ENCODE measurements at regions not wholly inside any gene's neighbourhood (a gene's known extent, or its start where the extent isn't known, plus 50 kb on each side); places are given as distances from the start of the nearest gene placed in this dataset.

DNA sequence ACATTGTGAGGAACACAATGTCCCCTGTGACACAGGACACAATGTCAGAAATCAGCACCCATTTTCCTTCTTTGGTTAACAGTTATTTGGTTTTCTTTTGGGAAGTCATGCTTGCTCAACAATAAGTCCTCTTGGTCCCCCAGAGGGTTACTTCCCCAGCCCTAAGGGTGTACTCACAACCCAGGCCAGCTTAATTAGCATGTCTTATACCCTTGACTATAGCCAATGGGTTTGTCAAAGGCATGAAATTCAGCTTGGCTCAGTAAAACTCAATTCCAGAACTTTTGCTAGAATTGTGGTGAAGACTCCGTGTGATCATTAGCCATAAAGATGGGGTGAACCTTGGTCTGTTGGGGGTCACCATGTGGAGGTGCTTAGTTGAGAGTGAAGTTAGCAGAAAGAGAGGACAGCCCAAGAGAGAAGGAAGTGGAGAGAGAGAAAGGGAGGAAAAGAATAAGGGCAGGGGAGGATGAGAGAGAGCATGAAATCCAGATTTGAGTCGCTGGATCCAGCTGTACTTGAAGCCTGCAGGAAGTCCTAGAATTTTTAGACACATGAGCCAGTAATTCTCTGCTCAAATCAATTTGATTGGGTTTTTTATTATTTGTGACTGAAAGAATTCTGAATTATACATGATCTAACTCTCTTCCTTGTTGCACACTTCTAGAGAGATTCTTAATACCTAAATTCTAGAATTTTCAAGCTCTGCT lies 321.3 kb upstream of the JAG1 start:
- POLR2A ChIA-PET: no interaction called here
- no peaks in the 10 kb centered on the region for H3K79me2 ChIP-seq (ENCODE audit: insufficient read depth, low read length)
- CTCF ChIA-PET: no interaction called here
- H3K36me3 ChIP-seq (ENCODE audit: control insufficient read depth in 1 of 2, insufficient read depth in 2 of 2, low read length in 2 of 2): no peaks in the 10 kb centered on the region
- H3K9ac ChIP-seq (ENCODE audit: low read length): no peak overlapping the region
- TF ChIP-seq YY1 (IDR thresholded peaks at IDR 0.05; ENCODE audit: extremely low read depth, insufficient replicate concordance, low read depth, low read length) (no peak), CBX3 (IDR thresholded peaks at IDR 0.05; ENCODE audit: low read depth) (no peak), RAD21 (IDR thresholded peaks at IDR 0.05; ENCODE audit: low read depth) (no peak), ELF1 (IDR thresholded peaks at IDR 0.05; ENCODE audit: borderline replicate concordance, low read depth) (no peak), ZFX (IDR thresholded peaks at IDR 0.05) (no peak), JUND (IDR thresholded peaks at IDR 0.05) (no peak), ZBTB33 (IDR thresholded peaks at IDR 0.05; ENCODE audit: extremely low read depth, insufficient replicate concordance, low read length) (no peak), POLR2AphosphoS5 (IDR thresholded peaks at IDR 0.05; ENCODE audit: low read depth, low read length) (no peak), SIN3A (IDR thresholded peaks at IDR 0.05; ENCODE audit: low read depth) (no peak), SRF (IDR thresholded peaks at IDR 0.05; ENCODE audit: low read depth) (no peak), EGR1 (IDR thresholded peaks at IDR 0.05; ENCODE audit: low read depth) (no peak), SP1 (IDR thresholded peaks at IDR 0.05; ENCODE audit: low read depth) (no peak), REST (IDR thresholded peaks at IDR 0.05; ENCODE audit: low read depth) (no peak), TCF7L2 (IDR thresholded peaks at IDR 0.05; ENCODE audit: borderline replicate concordance, extremely low read depth, insufficient read depth, insufficient read length) (no peak)
- TF ChIP-seq, protein P1, sequence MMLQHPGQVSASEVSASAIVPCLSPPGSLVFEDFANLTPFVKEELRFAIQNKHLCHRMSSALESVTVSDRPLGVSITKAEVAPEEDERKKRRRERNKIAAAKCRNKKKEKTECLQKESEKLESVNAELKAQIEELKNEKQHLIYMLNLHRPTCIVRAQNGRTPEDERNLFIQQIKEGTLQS (IDR thresholded peaks at IDR 0.05): no peak
- TF ChIP-seq, protein P2, sequence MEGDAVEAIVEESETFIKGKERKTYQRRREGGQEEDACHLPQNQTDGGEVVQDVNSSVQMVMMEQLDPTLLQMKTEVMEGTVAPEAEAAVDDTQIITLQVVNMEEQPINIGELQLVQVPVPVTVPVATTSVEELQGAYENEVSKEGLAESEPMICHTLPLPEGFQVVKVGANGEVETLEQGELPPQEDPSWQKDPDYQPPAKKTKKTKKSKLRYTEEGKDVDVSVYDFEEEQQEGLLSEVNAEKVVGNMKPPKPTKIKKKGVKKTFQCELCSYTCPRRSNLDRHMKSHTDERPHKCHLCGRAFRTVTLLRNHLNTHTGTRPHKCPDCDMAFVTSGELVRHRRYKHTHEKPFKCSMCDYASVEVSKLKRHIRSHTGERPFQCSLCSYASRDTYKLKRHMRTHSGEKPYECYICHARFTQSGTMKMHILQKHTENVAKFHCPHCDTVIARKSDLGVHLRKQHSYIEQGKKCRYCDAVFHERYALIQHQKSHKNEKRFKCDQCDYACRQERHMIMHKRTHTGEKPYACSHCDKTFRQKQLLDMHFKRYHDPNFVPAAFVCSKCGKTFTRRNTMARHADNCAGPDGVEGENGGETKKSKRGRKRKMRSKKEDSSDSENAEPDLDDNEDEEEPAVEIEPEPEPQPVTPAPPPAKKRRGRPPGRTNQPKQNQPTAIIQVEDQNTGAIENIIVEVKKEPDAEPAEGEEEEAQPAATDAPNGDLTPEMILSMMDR (IDR thresholded peaks at IDR 0.05 in 2 of 3, conservative IDR thresholded peaks at IDR 0.05 in 1 of 3; ENCODE audit: borderline replicate concordance in 1 of 3, insufficient read depth in 1 of 3, low read depth in 2 of 3, low read length in 2 of 3): no peak
- no peaks in the 10 kb centered on the region for H3K9me3 ChIP-seq (ENCODE audit: control insufficient read depth in 1 of 2, insufficient read depth in 1 of 2, low read depth in 1 of 2, low read length in 2 of 2)
- H3K27ac ChIP-seq (ENCODE audit: low read depth, low read length): no peak overlapping the region
- no peaks in the 10 kb centered on the region for H3K4me1 ChIP-seq (ENCODE audit: control insufficient read depth in 1 of 2, insufficient read depth in 2 of 2, low read length in 2 of 2)
- no peak overlapping the region for H3K4me3 ChIP-seq (replicated peaks in 1 of 2; ENCODE audit: low read depth in 1 of 2, low read length in 2 of 2)
- no peak for ATAC-seq
- H2AFZ ChIP-seq (ENCODE audit: low read depth, low read length, poor library complexity, severe bottlenecking): no peak overlapping the region
- no peaks in the 10 kb centered on the region for H3K9me2 ChIP-seq (ENCODE audit: insufficient read depth)
- intact Hi-C loops (cut with micrococcal nuclease): no loop called here
- BruUV-seq (replicated peaks): no TSS peak
- no peak overlapping the region for H3K4me2 ChIP-seq (ENCODE audit: low read length)
- no peak for DNase-seq (ENCODE audit: low read depth, low spot score)
- no peaks in the 10 kb centered on the region for H3K27me3 ChIP-seq (ENCODE audit: insufficient read depth, low read length)
- H4K20me1 ChIP-seq (ENCODE audit: insufficient read depth): no peaks in the 10 kb centered on the region
- RAD21 ChIA-PET (ENCODE audit: low non-redundant PET in 1 of 2, low total read pairs in 2 of 2, uncharacterized antibody in 2 of 2, unreplicated experiment in 2 of 2): no interaction called here
